Choroid plexus epithelial cell (primary cell): ENCODE measurements at regions not wholly inside any gene's neighbourhood (a gene's known extent, or its start where the extent isn't known, plus 50 kb on each side); places are given as distances from the start of the nearest gene placed in this dataset.

Experiments
- DNase-seq: peaks from one replicate; pipeline ENCODE4 v3.0.0-alpha.2; 2010; ENCODE audit warnings: low read depth
- H3K4me3 ChIP-seq: 2 replicates; pipeline ENCODE4 v1.5.1; 2011; ENCODE audit warnings: low read depth, mild to moderate bottlenecking, control low read depth, low read length, moderate library complexity
- TF ChIP-seq, protein P1 (sequence below): conservative IDR thresholded peaks from 2 replicates; pipeline ENCODE4 v1.5.1; 2011; ENCODE audit warnings: low read depth, mild to moderate bottlenecking, control low read depth, inconsistent platforms, low read length, moderate library complexity

DNA sequence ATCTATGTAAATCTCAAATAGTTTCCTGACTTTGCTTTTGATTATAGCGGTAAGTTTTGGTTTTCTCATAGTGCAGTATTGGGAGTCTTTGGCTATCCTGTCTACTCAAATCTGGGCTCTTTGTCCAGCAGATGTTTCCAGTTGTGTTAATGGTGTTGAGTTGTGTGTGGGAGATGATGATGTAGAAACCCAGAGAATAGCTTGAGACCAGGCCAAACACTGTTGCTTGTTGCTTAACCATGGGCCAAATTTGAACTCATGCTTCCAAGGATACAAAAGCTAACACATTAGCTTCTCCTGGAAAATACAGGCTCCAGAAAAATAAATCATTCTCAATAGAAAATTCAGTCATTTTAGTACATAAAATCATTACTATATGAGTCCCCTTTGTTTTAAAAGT, 82.6 kb upstream of the GYPA start:
- TF ChIP-seq, protein P1, sequence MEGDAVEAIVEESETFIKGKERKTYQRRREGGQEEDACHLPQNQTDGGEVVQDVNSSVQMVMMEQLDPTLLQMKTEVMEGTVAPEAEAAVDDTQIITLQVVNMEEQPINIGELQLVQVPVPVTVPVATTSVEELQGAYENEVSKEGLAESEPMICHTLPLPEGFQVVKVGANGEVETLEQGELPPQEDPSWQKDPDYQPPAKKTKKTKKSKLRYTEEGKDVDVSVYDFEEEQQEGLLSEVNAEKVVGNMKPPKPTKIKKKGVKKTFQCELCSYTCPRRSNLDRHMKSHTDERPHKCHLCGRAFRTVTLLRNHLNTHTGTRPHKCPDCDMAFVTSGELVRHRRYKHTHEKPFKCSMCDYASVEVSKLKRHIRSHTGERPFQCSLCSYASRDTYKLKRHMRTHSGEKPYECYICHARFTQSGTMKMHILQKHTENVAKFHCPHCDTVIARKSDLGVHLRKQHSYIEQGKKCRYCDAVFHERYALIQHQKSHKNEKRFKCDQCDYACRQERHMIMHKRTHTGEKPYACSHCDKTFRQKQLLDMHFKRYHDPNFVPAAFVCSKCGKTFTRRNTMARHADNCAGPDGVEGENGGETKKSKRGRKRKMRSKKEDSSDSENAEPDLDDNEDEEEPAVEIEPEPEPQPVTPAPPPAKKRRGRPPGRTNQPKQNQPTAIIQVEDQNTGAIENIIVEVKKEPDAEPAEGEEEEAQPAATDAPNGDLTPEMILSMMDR: no peak
- DNase-seq: no peak
- H3K4me3 ChIP-seq: no peak overlapping the region

GRCh38 chr4:144223661-144224060, 83.1 kb upstream of the GYPA start:
- TF ChIP-seq, protein P1: no peak
- DNase-seq: no peak
- no peak overlapping the region for H3K4me3 ChIP-seq

GRCh38 chr4:144259285-144259684, 118.8 kb upstream of the GYPA start:
- no peak overlapping the region for H3K4me3 ChIP-seq
- TF ChIP-seq, protein P1: no peak
- DNase-seq: no peak

GRCh38 chr4:144267084-144267483, 126.6 kb upstream of the GYPA start:
- no peak for DNase-seq
- H3K4me3 ChIP-seq: no peak overlapping the region
- TF ChIP-seq, protein P1: no peak

- H3K4me3 ChIP-seq: no peak overlapping the region
- TF ChIP-seq, protein P1: no peak
- no peak for DNase-seq
Measured at GRCh38 chr4:144280688-144281087, 140.2 kb upstream of the GYPA start.

- no peak overlapping the region for H3K4me3 ChIP-seq
- TF ChIP-seq, protein P1: no peak
- no peak for DNase-seq
Measured at GRCh38 chr4:144283526-144283925, 143.0 kb upstream of the GYPA start.

DNA sequence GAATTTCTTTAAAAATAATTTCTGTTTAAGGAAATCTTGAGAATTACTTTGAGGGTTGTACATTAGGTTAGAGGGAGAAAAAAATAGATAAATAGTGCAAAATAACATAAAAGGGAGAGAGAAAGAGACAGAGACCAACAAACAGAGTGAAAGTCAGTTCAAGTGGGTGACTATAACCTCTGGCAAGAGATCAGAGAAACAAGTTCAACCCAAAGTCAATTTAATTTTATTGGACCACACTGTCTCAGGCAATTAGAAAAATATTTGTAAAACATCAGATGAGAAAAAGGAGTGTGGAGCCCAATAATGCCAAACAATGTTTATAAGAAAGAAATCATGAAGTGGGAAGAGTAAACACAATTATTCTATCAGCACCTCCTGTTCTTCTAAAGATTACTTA, 143.5 kb upstream of the GYPA start:
- DNase-seq: no peak
- TF ChIP-seq, protein P1: no peak
- no peak overlapping the region for H3K4me3 ChIP-seq
